Fibroblast of mammary gland (primary cell): ENCODE measurements at regions not wholly inside any gene's neighbourhood (a gene's known extent, or its start where the extent isn't known, plus 50 kb on each side); places are given as distances from the start of the nearest gene placed in this dataset.

Experiments
- DNase-seq: peaks from one replicate; pipeline ENCODE4 v3.0.0-alpha.2; 2010; ENCODE audit warnings: low read depth
- H3K4me3 ChIP-seq: 2 replicates; pipeline ENCODE4 v1.5.1; 2011; ENCODE audit warnings: low read depth, mild to moderate bottlenecking, low read length, moderate library complexity; ENCODE audit not compliant: control insufficient read depth
- TF ChIP-seq, protein P1 (sequence below): conservative IDR thresholded peaks from 2 replicates; pipeline ENCODE4 v1.5.1; 2011; ENCODE audit warnings: low read depth, low read length, inconsistent platforms; ENCODE audit not compliant: control insufficient read depth, insufficient read depth

- no peak overlapping the region for H3K4me3 ChIP-seq
- DNase-seq = no peak
- TF ChIP-seq, protein P1, sequence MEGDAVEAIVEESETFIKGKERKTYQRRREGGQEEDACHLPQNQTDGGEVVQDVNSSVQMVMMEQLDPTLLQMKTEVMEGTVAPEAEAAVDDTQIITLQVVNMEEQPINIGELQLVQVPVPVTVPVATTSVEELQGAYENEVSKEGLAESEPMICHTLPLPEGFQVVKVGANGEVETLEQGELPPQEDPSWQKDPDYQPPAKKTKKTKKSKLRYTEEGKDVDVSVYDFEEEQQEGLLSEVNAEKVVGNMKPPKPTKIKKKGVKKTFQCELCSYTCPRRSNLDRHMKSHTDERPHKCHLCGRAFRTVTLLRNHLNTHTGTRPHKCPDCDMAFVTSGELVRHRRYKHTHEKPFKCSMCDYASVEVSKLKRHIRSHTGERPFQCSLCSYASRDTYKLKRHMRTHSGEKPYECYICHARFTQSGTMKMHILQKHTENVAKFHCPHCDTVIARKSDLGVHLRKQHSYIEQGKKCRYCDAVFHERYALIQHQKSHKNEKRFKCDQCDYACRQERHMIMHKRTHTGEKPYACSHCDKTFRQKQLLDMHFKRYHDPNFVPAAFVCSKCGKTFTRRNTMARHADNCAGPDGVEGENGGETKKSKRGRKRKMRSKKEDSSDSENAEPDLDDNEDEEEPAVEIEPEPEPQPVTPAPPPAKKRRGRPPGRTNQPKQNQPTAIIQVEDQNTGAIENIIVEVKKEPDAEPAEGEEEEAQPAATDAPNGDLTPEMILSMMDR = no peak
These were observed 390.5 kb upstream of the HSF2 start for GRCh38 chr6:122009000-122009350.

- TF ChIP-seq, protein P1 = no peak
- no peak overlapping the region for H3K4me3 ChIP-seq
- peak; percentile 10 for DNase-seq
These were observed 386.9 kb upstream of the HSF2 start for GRCh38 chr6:122012578-122012977.

DNA sequence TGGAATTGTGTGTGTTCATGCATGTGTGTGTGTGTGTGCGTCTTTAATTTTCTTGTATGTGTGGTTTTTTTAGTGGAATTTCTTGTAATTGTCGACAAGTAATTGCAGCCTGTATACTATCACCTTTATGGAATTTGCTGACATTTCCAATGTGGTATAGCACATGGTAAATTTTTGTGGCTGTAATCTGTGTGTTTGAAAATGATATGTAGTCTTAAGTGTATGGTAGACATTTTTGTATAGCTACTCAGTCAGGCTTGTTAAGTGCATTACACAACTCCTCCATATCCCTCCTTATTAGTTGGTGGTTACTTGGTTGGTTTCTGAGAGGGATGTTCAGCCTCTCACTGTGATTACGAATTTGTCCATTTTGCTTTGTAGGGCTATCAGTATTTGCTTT is 384.5 kb upstream of the HSF2 start:
- peak; percentile 54 for DNase-seq
- TF ChIP-seq, protein P1 = no peak
- no peak overlapping the region for H3K4me3 ChIP-seq

GRCh38 chr6:122020588-122021264 is 378.7 kb upstream of the HSF2 start:
- TF ChIP-seq, protein P1 = no peak
- H3K4me3 ChIP-seq = no peak overlapping the region
- no peak for DNase-seq

GRCh38 chr6:122025104-122025503 is 374.3 kb upstream of the HSF2 start:
- TF ChIP-seq, protein P1 = no peak
- no peak overlapping the region for H3K4me3 ChIP-seq
- DNase-seq = no peak

DNA sequence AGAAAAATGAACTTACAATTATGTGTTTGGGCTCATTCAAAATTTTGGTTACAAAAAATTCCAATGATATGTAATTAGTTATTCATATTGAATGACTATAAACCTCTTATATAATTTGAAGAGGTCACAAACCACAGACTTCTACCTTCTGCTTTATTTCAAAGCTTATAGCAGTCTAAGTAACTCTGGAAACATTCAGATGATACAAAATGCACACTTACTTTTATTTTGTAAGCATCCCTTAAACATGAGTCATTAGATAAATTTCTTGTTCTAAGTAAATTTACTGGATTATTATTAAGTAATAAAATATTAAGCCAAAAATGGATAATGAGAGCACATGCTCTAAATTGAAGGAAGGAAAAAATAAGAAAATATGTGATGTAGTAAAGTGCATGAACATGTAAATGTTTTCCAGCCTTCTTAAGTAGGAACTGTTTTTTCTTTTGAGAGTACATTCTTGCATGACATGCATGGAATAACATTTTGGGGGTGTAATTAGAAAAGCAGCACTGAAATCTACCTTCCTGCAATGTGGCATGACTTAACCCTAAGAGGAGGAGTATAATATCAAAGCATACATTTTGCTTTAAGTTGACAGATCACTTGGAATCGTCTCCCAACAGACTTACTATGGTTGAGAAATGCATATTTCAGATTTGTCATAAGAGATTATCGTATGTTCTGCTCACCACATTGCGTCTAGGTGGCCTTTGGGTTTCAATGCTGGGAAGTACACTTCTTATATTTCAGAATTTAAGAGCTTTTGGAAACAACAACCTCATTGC is 372.7 kb upstream of the HSF2 start:
- DNase-seq = no peak
- H3K4me3 ChIP-seq = no peak overlapping the region
- TF ChIP-seq, protein P1 = no peak
